Muscle of back (tissue), 3 donors: ENCODE measurements at regions not wholly inside any gene's neighbourhood (a gene's known extent, or its start where the extent isn't known, plus 50 kb on each side); places are given as distances from the start of the nearest gene placed in this dataset.
A peak's percentile ranks its signal among the peaks of the same experiment; 100 is the strongest.
"Not testable (repeated sequence)": the region's sequence is repeated elsewhere in the genome, so short reads cannot be mapped to it uniquely, and the experiment has no call there.

Source experiments
- DNase-seq, 3 donors: peaks; one replicate each; pipeline versions ENCODE4 v3.0.0 to v3.0.0-alpha.2; 2013

- DNase-seq, result no peak
Measured at GRCh38 chr14:85333841-85334240, 196.1 kb upstream of the FLRT2 start.

- DNase-seq, result no peak
Measured at GRCh38 chr14:85334316-85334715, 195.6 kb upstream of the FLRT2 start.

- DNase-seq, result peak in 1 of 3 donors; percentile 38
Measured at GRCh38 chr14:85336257-85336656, 193.7 kb upstream of the FLRT2 start.

- no peak for DNase-seq
Measured at GRCh38 chr14:85336817-85337216, 193.1 kb upstream of the FLRT2 start.

- no peak for DNase-seq
Measured at GRCh38 chr14:85338895-85339294, 191.0 kb upstream of the FLRT2 start.

GRCh38 chr14:85342858-85343607, 186.9 kb upstream of the FLRT2 start:
- DNase-seq, result peak; percentile 27 to 53 (median 38)

- DNase-seq, result no peak
Measured at GRCh38 chr14:85344171-85344570, 185.8 kb upstream of the FLRT2 start.

GRCh38 chr14:85344847-85345570, 184.9 kb upstream of the FLRT2 start:
- DNase-seq, result peak in 1 of 3 donors; percentile 22

- no peak for DNase-seq
Measured at GRCh38 chr14:85350667-85351066, 179.3 kb upstream of the FLRT2 start.

- not testable (repeated sequence) for DNase-seq
Measured at GRCh38 chr14:85352588-85352987, 177.4 kb upstream of the FLRT2 start.

GRCh38 chr14:85357120-85357519, 172.8 kb upstream of the FLRT2 start:
- no peak for DNase-seq

- DNase-seq, result no peak
Measured at GRCh38 chr14:85358136-85358785, 171.7 kb upstream of the FLRT2 start.

- DNase-seq, result no peak
Measured at GRCh38 chr14:85359505-85359904, 170.4 kb upstream of the FLRT2 start.

- DNase-seq, result no peak
Measured at GRCh38 chr14:85363358-85363757, 166.6 kb upstream of the FLRT2 start.

- no peak for DNase-seq
Measured at GRCh38 chr14:85366226-85366625, 163.7 kb upstream of the FLRT2 start.

GRCh38 chr14:85380881-85381280, 149.1 kb upstream of the FLRT2 start:
- DNase-seq, result peak in 2 of 3 donors; percentile 22 to 65

- no peak for DNase-seq
Measured at GRCh38 chr14:85382341-85382740, 147.6 kb upstream of the FLRT2 start.

- DNase-seq, result no peak
Measured at GRCh38 chr14:85387181-85387580, 142.8 kb upstream of the FLRT2 start.

GRCh38 chr14:85390236-85390635, 139.7 kb upstream of the FLRT2 start:
- no peak for DNase-seq

- no peak for DNase-seq
Measured at GRCh38 chr14:85391455-85391854, 138.5 kb upstream of the FLRT2 start.

- DNase-seq, result no peak
Measured at GRCh38 chr14:85391892-85392291, 138.1 kb upstream of the FLRT2 start.

- DNase-seq, result no peak
Measured at GRCh38 chr14:85399186-85399585, 130.8 kb upstream of the FLRT2 start.

GRCh38 chr14:85400678-85401077, 129.3 kb upstream of the FLRT2 start:
- peak in 2 of 3 donors; percentile 51 to 83 for DNase-seq
